ENCODE measurements at regions not wholly inside any gene's neighbourhood (a gene's known extent, or its start where the extent isn't known, plus 50 kb on each side); places are given as distances from the start of the nearest gene placed in this dataset.
"Not testable (repeated sequence)": the region's sequence is repeated elsewhere in the genome, so short reads cannot be mapped to it uniquely, and the experiment has no call there.

- peak; percentile 42 for DNase-seq
Observed at GRCh38 chr2:14756122-14756541, 123.6 kb downstream of the LRATD1 start.

- peak; percentile 96 for DNase-seq
Observed at GRCh38 chr2:14756981-14757657, 124.6 kb downstream of the LRATD1 start.

GRCh38 chr2:14759082-14759481 lies 126.6 kb downstream of the LRATD1 start:
- peak; percentile 10 for DNase-seq

GRCh38 chr2:14760169-14760568 lies 127.7 kb downstream of the LRATD1 start:
- DNase-seq: no peak

- no peak for DNase-seq
Observed at GRCh38 chr2:14761118-14761517, 128.6 kb downstream of the LRATD1 start.

GRCh38 chr2:14773696-14774095 lies 141.2 kb downstream of the LRATD1 start:
- peak; percentile 56 for DNase-seq

- DNase-seq: no peak
Observed at GRCh38 chr2:14774436-14774968, 142.0 kb downstream of the LRATD1 start.

- DNase-seq: no peak
Observed at GRCh38 chr2:14776216-14776615, 143.7 kb downstream of the LRATD1 start.

GRCh38 chr2:14778015-14778414 lies 145.5 kb downstream of the LRATD1 start:
- peak; percentile 71 for DNase-seq

GRCh38 chr2:14779252-14779651 lies 146.7 kb downstream of the LRATD1 start:
- no peak for DNase-seq

- DNase-seq: no peak
Observed at GRCh38 chr2:14781142-14781541, 148.6 kb downstream of the LRATD1 start.

- DNase-seq: not testable (repeated sequence)
Observed at GRCh38 chr2:14788814-14789213, 156.3 kb downstream of the LRATD1 start.

- peak; percentile 26 for DNase-seq
Observed at GRCh38 chr2:14790041-14790640, 157.6 kb downstream of the LRATD1 start.

- no peak for DNase-seq
Observed at GRCh38 chr2:14803994-14804393, 171.5 kb downstream of the LRATD1 start.

- no peak for DNase-seq
Observed at GRCh38 chr2:14804902-14805301, 172.4 kb downstream of the LRATD1 start.

- DNase-seq: no peak
Observed at GRCh38 chr2:14806613-14807012, 174.1 kb downstream of the LRATD1 start.

- DNase-seq: no peak
Observed at GRCh38 chr2:14815201-14815600, 182.7 kb downstream of the LRATD1 start.

GRCh38 chr2:14816069-14817060 lies 183.8 kb downstream of the LRATD1 start:
- DNase-seq: no peak

- no peak for DNase-seq
Observed at GRCh38 chr2:14817848-14818247, 185.3 kb downstream of the LRATD1 start.

- no peak for DNase-seq
Observed at GRCh38 chr2:14826518-14826917, 194.0 kb downstream of the LRATD1 start.

GRCh38 chr2:14827226-14828023 lies 194.9 kb downstream of the LRATD1 start:
- peak; percentile 1 for DNase-seq

- no peak for DNase-seq
Observed at GRCh38 chr2:14828223-14828622, 195.7 kb downstream of the LRATD1 start.
